NCI-H2107 (cell line): ENCODE measurements at regions not wholly inside any gene's neighbourhood (a gene's known extent, or its start where the extent isn't known, plus 50 kb on each side); places are given as distances from the start of the nearest gene placed in this dataset.

Experiments used
- DNase-seq: peaks from one replicate; lab custom pipeline; 2025; lab: John Stamatoyannopoulos, UW

- no peak for DNase-seq
Observed at GRCh38 chr4:18388039-18388438, 366.5 kb upstream of the LCORL start.

GRCh38 chr4:18381186-18381585, 359.6 kb upstream of the LCORL start:
- no peak for DNase-seq

- DNase-seq: no peak
Observed at GRCh38 chr4:18369561-18369960, 348.0 kb upstream of the LCORL start.

- DNase-seq: peak; percentile 0
Observed at GRCh38 chr4:18366892-18367291, 345.3 kb upstream of the LCORL start.

- no peak for DNase-seq
Observed at GRCh38 chr4:18366136-18366535, 344.6 kb upstream of the LCORL start.

GRCh38 chr4:18343581-18343980, 322.0 kb upstream of the LCORL start:
- no peak for DNase-seq

GRCh38 chr4:18342847-18343246, 321.3 kb upstream of the LCORL start:
- no peak for DNase-seq

GRCh38 chr4:18321956-18322530, 300.5 kb upstream of the LCORL start:
- peak; percentile 1 for DNase-seq

- no peak for DNase-seq
Observed at GRCh38 chr4:18319431-18319830, 297.9 kb upstream of the LCORL start.

- no peak for DNase-seq
Observed at GRCh38 chr4:18318682-18319388, 297.3 kb upstream of the LCORL start.

- no peak for DNase-seq
Observed at GRCh38 chr4:18314731-18315130, 293.2 kb upstream of the LCORL start.

GRCh38 chr4:18297684-18298083, 276.1 kb upstream of the LCORL start:
- no peak for DNase-seq

- no peak for DNase-seq
Observed at GRCh38 chr4:18296411-18296810, 274.9 kb upstream of the LCORL start.

GRCh38 chr4:18294846-18295245, 273.3 kb upstream of the LCORL start:
- DNase-seq: no peak

GRCh38 chr4:18294021-18294420, 272.5 kb upstream of the LCORL start:
- no peak for DNase-seq

GRCh38 chr4:18292411-18292810, 270.9 kb upstream of the LCORL start:
- no peak for DNase-seq

GRCh38 chr4:18291981-18292380, 270.4 kb upstream of the LCORL start:
- DNase-seq: no peak

- DNase-seq: no peak
Observed at GRCh38 chr4:18291256-18291655, 269.7 kb upstream of the LCORL start.

GRCh38 chr4:18285357-18285756, 263.8 kb upstream of the LCORL start:
- DNase-seq: no peak

- DNase-seq: no peak
Observed at GRCh38 chr4:18278244-18278643, 256.7 kb upstream of the LCORL start.

GRCh38 chr4:18262832-18263231, 241.3 kb upstream of the LCORL start:
- no peak for DNase-seq

- no peak for DNase-seq
Observed at GRCh38 chr4:18252052-18252451, 230.5 kb upstream of the LCORL start.

- no peak for DNase-seq
Observed at GRCh38 chr4:18250564-18250963, 229.0 kb upstream of the LCORL start.

GRCh38 chr4:18248611-18249010, 227.1 kb upstream of the LCORL start:
- no peak for DNase-seq
